ENCODE measurements at regions not wholly inside any gene's neighbourhood (a gene's known extent, or its start where the extent isn't known, plus 50 kb on each side); places are given as distances from the start of the nearest gene placed in this dataset.

DNA sequence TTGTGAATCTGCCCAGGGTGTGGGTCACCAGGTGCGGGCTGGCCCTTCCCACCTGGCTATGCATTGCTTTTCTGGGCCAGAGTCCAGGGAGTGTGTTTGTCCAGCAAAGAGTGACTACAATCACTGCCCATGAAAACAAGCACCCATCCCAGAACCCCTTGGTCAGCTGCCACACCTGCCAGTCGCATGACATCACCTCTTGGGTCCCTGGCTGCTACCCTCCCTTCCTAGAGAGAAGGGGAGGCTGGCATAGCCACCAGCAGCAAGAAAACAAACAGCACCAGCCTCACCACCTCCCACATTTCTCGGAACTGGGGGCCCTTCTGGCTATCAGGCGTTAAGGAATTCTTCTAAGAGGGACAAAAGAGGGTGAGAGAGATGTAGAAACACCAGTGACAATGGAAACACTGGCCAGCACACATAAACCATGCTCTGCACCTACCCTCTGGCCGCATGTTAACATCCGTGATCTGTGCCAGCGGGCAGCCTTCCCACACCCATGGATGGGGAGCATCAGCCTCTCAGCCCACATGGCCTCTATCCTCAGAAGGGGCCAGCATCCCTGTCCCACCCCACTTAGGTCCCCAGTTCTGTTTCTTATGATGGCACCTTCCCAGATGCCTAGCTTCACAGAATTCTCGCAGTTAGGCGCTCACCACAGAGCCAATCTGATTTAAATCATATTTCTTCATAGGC, 109.7 kb upstream of the GLI2 start:
- CTCF ChIA-PET, result no interaction called here
- DNase-seq (ENCODE audit: low read depth, low spot score), result no peak
- TF ChIP-seq, protein P1, sequence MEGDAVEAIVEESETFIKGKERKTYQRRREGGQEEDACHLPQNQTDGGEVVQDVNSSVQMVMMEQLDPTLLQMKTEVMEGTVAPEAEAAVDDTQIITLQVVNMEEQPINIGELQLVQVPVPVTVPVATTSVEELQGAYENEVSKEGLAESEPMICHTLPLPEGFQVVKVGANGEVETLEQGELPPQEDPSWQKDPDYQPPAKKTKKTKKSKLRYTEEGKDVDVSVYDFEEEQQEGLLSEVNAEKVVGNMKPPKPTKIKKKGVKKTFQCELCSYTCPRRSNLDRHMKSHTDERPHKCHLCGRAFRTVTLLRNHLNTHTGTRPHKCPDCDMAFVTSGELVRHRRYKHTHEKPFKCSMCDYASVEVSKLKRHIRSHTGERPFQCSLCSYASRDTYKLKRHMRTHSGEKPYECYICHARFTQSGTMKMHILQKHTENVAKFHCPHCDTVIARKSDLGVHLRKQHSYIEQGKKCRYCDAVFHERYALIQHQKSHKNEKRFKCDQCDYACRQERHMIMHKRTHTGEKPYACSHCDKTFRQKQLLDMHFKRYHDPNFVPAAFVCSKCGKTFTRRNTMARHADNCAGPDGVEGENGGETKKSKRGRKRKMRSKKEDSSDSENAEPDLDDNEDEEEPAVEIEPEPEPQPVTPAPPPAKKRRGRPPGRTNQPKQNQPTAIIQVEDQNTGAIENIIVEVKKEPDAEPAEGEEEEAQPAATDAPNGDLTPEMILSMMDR (IDR thresholded peaks at IDR 0.05; ENCODE audit: low read depth, low read length), result no peak
- Histone ChIP-seq H3K9me3 (ENCODE audit: control insufficient read depth, insufficient read depth, low read length) (peaks cover 16% of the 10 kb centered on the region), H3K27me3 (ENCODE audit: control insufficient read depth, insufficient read depth, low read length) (peaks cover 15% of the 10 kb centered on the region), H3K4me3 (ENCODE audit: low read depth, low read length) (no peak overlapping the region), H3K27ac (ENCODE audit: low read depth, low read length) (no peak overlapping the region)
- POLR2A ChIA-PET, result no interaction called here

DNA sequence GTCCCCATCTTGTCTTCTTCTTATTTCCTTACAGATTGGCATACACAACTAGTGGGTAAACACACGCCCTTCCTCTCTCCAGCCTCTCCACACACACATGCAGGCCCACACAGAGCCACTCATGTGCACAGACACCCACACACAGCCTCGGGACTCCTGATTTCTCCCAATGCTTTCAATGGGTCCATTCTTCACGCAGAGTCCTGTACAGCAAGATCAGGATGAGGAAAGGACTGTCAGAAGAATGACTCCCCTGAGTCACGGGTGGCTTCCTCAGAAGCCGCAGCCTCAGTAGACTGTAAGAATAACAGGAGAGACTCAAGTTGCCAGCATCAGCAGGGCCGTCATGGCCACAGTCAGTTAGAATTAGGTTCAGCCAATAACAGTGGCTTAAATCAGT, 109.1 kb upstream of the GLI2 start:
- no peak overlapping the region for H3K27ac ChIP-seq (ENCODE audit: low read depth, low read length)
- peaks cover 16% of the 10 kb centered on the region for H3K9me3 ChIP-seq (ENCODE audit: control insufficient read depth, insufficient read depth, low read length)
- ChIA-PET POLR2A (no interaction called here), CTCF (no interaction called here)
- TF ChIP-seq, protein P1 (IDR thresholded peaks at IDR 0.05; ENCODE audit: low read depth, low read length), result no peak
- no peak overlapping the region for H3K4me3 ChIP-seq (ENCODE audit: low read depth, low read length)
- no peak for DNase-seq (ENCODE audit: low read depth, low spot score)
- peaks cover 15% of the 10 kb centered on the region for H3K27me3 ChIP-seq (ENCODE audit: control insufficient read depth, insufficient read depth, low read length)

DNA sequence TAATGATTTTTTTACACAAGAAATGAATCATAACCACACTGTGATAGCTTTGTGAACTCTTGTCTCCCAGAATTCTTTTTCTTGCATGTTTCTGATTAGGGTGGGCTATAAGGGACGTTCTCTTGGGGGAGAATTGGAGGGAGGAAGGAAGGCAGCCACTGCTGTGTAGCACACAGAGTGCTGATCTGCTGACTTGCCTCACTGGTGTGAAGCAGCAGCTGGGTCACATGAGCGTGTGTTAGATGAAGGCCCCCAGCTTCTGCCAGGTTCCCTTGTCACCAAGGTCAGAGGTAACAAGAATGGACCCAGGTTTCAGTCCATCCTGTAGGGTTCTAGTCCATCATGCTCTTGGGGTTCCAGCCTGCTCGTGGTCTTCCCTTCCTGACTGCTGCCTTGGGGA, 107.4 kb upstream of the GLI2 start:
- POLR2A ChIA-PET, result no interaction called here
- H3K27me3 ChIP-seq (ENCODE audit: control insufficient read depth, insufficient read depth, low read length), result peaks cover 18% of the 10 kb centered on the region

DNA sequence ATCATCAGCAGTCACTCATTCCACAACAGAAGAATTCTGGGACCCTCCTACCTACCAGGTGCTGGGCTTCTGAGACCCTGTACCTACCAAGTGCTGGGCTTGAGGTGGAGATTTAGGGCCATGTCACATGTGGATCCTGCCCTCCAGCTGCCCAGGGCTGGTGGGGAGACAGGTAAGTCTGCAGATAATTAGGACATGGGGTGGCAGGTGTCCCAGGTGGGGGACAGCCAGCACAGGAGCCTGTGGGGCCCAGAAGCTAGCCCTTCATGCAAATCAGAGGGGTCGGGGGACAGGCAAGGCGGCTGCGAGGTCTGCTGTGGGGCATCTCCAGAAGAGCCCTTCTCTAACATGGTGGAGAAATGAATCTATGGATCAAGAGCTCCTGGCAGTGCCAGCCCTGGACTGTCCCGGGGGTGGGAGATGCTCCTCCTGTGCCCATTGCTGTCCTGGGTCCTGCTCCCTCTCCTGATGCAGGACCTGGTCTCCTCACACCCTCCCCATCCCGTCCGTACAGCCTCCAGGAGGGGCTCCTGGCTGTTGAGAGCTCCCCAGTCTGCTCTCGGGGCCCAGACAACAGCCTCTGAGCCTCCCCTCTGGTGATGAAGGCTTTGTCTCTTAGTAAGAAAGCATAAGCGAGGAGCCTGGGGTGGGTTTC, 106.3 kb upstream of the GLI2 start:
- no peak for DNase-seq (ENCODE audit: low read depth, low spot score)
- Histone ChIP-seq H3K27ac (ENCODE audit: low read depth, low read length) (no peak overlapping the region), H3K4me3 (ENCODE audit: low read depth, low read length) (no peak overlapping the region), H3K9me3 (ENCODE audit: control insufficient read depth, insufficient read depth, low read length) (peaks cover 4% of the 10 kb centered on the region; the same call in 1 of the 2 replicates), H3K27me3 (ENCODE audit: control insufficient read depth, insufficient read depth, low read length) (peaks cover 16% of the 10 kb centered on the region)
- TF ChIP-seq, protein P1 (IDR thresholded peaks at IDR 0.05; ENCODE audit: low read depth, low read length), result no peak
- ChIA-PET CTCF (no interaction called here), POLR2A (no interaction called here)

More for the DNA sequence above, 107.4 kb upstream of the GLI2 start:
- no peak overlapping the region for H3K27ac ChIP-seq (ENCODE audit: low read depth, low read length)
- TF ChIP-seq, protein P1 (IDR thresholded peaks at IDR 0.05; ENCODE audit: low read depth, low read length), result no peak
- CTCF ChIA-PET, result no interaction called here
- DNase-seq (ENCODE audit: low read depth, low spot score), result no peak
- H3K4me3 ChIP-seq (ENCODE audit: low read depth, low read length), result no peak overlapping the region
- H3K9me3 ChIP-seq (ENCODE audit: control insufficient read depth, insufficient read depth, low read length), result peaks cover 6% of the 10 kb centered on the region

DNA sequence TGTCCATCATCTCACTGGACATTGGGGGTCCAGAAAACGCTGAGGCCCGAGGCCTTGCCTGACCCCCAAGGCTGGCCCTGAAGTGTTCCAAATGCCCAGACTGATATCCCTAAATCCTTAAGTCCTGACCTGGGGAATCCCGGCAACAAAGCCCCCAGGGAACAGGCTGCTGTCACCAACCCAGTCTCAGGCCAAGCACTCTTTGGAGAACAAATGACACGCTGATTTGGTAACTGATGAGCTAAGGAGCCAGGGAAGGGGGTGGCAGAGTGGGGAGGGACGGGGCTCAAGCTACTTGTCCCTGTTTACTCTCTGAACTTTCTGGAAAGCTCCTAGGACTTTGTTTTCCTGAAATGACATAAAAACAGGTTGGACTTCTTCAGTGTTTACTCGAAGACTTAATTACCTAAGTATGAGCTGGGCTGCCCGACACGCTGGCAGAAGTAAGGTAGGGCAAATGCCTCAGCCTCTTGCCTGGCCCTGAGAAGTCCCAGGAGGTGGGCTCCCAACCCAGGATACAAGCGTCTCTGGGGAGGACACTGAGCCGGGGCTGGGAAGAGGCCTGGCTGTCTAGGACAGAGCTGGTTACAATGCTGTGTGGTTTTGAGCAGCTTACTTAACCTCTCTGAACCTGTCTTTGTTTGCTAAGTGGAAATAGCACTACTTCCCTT, 105.5 kb upstream of the GLI2 start:
- no peak for DNase-seq (ENCODE audit: low read depth, low spot score)
- ChIA-PET CTCF (interaction anchor here (0.6 kb wide), 1 partner anchor 18 kb away, joined by 3 read pairs; no protein-coding TSS in a partner anchor), POLR2A (no interaction called here)
- Histone ChIP-seq H3K27me3 (ENCODE audit: control insufficient read depth, insufficient read depth, low read length) (peaks cover 14% of the 10 kb centered on the region), H3K27ac (ENCODE audit: low read depth, low read length) (no peak overlapping the region), H3K9me3 (ENCODE audit: control insufficient read depth, insufficient read depth, low read length) (peaks cover 4% of the 10 kb centered on the region; the same call in 1 of the 2 replicates), H3K4me3 (ENCODE audit: low read depth, low read length) (no peak overlapping the region)
- TF ChIP-seq, protein P1 (IDR thresholded peaks at IDR 0.05; ENCODE audit: low read depth, low read length), result no peak

Data from AG04450 (cell line).